ENCODE measurements at regions not wholly inside any gene's neighbourhood (a gene's known extent, or its start where the extent isn't known, plus 50 kb on each side); places are given as distances from the start of the nearest gene placed in this dataset.
"Not testable (repeated sequence)": the region's sequence is repeated elsewhere in the genome, so short reads cannot be mapped to it uniquely, and the experiment has no call there.

- Mint-ChIP-seq H3K4me3 (no peak overlapping the region), H3K27me3 (ENCODE audit: insufficient read depth) (no peaks in the 10 kb centered on the region), H3K9me3 (peaks cover 10% of the 10 kb centered on the region), H3K36me3 (ENCODE audit: low read depth) (no peaks in the 10 kb centered on the region), H3K27ac (no peak overlapping the region), H3K4me1 (no peaks in the 10 kb centered on the region)
- TF ChIP-seq CTCF (conservative IDR thresholded peaks at IDR 0.05): no peak
- Histone ChIP-seq H3K27me3 (ENCODE audit: control insufficient read depth, insufficient read depth, low read length, poor library complexity, severe bottlenecking) (no peaks in the 10 kb centered on the region), H3K27ac (ENCODE audit: low read depth, low read length) (no peak overlapping the region), H3K9ac (ENCODE audit: extremely low read depth, low read length, poor library complexity, severe bottlenecking) (no peak overlapping the region), H3K9me3 (ENCODE audit: control insufficient read depth, low read length) (no peaks in the 10 kb centered on the region), H3K4me1 (ENCODE audit: control insufficient read depth, insufficient read depth, low read length) (no peaks in the 10 kb centered on the region), H3K4me3 (ENCODE audit: low read length) (no peak overlapping the region), H3K36me3 (ENCODE audit: control insufficient read depth, insufficient read depth, low read length) (no peaks in the 10 kb centered on the region)
- no peak for DNase-seq
Observed at GRCh38 chr2:124983595-124983994, 958.5 kb downstream of the CNTNAP5 start.

GRCh38 chr2:124985270-124985669 is 960.2 kb downstream of the CNTNAP5 start:
- H3K36me3 Mint-ChIP-seq (ENCODE audit: low read depth): no peaks in the 10 kb centered on the region
- TF ChIP-seq CTCF (conservative IDR thresholded peaks at IDR 0.05): no peak
- H3K4me1 Mint-ChIP-seq: no peaks in the 10 kb centered on the region
- H3K4me3 Mint-ChIP-seq: no peak overlapping the region
- H3K36me3 ChIP-seq (ENCODE audit: control insufficient read depth, insufficient read depth, low read length): no peaks in the 10 kb centered on the region
- no peak overlapping the region for H3K27ac Mint-ChIP-seq
- DNase-seq: no peak
- no peaks in the 10 kb centered on the region for H3K4me1 ChIP-seq (ENCODE audit: control insufficient read depth, insufficient read depth, low read length)
- no peaks in the 10 kb centered on the region for H3K27me3 ChIP-seq (ENCODE audit: control insufficient read depth, insufficient read depth, low read length, poor library complexity, severe bottlenecking)
- no peak overlapping the region for H3K4me3 ChIP-seq (ENCODE audit: low read length)
- no peak overlapping the region for H3K9ac ChIP-seq (ENCODE audit: extremely low read depth, low read length, poor library complexity, severe bottlenecking)
- H3K9me3 ChIP-seq (ENCODE audit: control insufficient read depth, low read length): no peaks in the 10 kb centered on the region
- no peaks in the 10 kb centered on the region for H3K27me3 Mint-ChIP-seq (ENCODE audit: insufficient read depth)
- 83 to 96% methylated on average over 2 of the region's 2 CpGs for WGBS, 2 experiments (ENCODE audit: insufficient coverage in 1 of 2, insufficient read length in 1 of 2)
- H3K9me3 Mint-ChIP-seq: peaks cover 10% of the 10 kb centered on the region
- no peak overlapping the region for H3K27ac ChIP-seq (ENCODE audit: low read depth, low read length)

- H3K27me3 Mint-ChIP-seq (ENCODE audit: insufficient read depth): no peaks in the 10 kb centered on the region
- no peak for TF ChIP-seq CTCF (conservative IDR thresholded peaks at IDR 0.05)
- Histone ChIP-seq H3K4me3 (ENCODE audit: low read length) (no peak overlapping the region), H3K9me3 (ENCODE audit: control insufficient read depth, low read length) (no peaks in the 10 kb centered on the region), H3K27ac (ENCODE audit: low read depth, low read length) (no peak overlapping the region), H3K27me3 (ENCODE audit: control insufficient read depth, insufficient read depth, low read length, poor library complexity, severe bottlenecking) (no peaks in the 10 kb centered on the region), H3K4me1 (ENCODE audit: control insufficient read depth, insufficient read depth, low read length) (no peaks in the 10 kb centered on the region), H3K36me3 (ENCODE audit: control insufficient read depth, insufficient read depth, low read length) (no peaks in the 10 kb centered on the region), H3K9ac (ENCODE audit: extremely low read depth, low read length, poor library complexity, severe bottlenecking) (no peak overlapping the region)
- 69 to 71% methylated on average over 4 of the region's 4 CpGs for WGBS, 2 experiments (ENCODE audit: insufficient coverage in 1 of 2, insufficient read length in 1 of 2)
- peaks cover 10% of the 10 kb centered on the region for H3K9me3 Mint-ChIP-seq
- no peaks in the 10 kb centered on the region for H3K4me1 Mint-ChIP-seq
- H3K4me3 Mint-ChIP-seq: no peak overlapping the region
- H3K27ac Mint-ChIP-seq: no peak overlapping the region
- no peak for DNase-seq
- H3K36me3 Mint-ChIP-seq (ENCODE audit: low read depth): no peaks in the 10 kb centered on the region
Observed at GRCh38 chr2:124986136-124986535, 961.0 kb downstream of the CNTNAP5 start.

- H3K4me1 ChIP-seq (ENCODE audit: control insufficient read depth, insufficient read depth, low read length); H3K36me3 Mint-ChIP-seq (ENCODE audit: low read depth); DNase-seq; H3K4me3 Mint-ChIP-seq; H3K9me3 Mint-ChIP-seq; H3K9ac ChIP-seq (ENCODE audit: extremely low read depth, low read length, poor library complexity, severe bottlenecking); H3K4me1 Mint-ChIP-seq; H3K27ac ChIP-seq (ENCODE audit: low read depth, low read length); H3K4me3 ChIP-seq (ENCODE audit: low read length); H3K27ac Mint-ChIP-seq; H3K27me3 ChIP-seq (ENCODE audit: control insufficient read depth, insufficient read depth, low read length, poor library complexity, severe bottlenecking); H3K27me3 Mint-ChIP-seq (ENCODE audit: insufficient read depth); H3K36me3 ChIP-seq (ENCODE audit: control insufficient read depth, insufficient read depth, low read length); H3K9me3 ChIP-seq (ENCODE audit: control insufficient read depth, low read length): not testable (repeated sequence)
- WGBS, 2 experiments (ENCODE audit: insufficient coverage in 1 of 2, insufficient read length in 1 of 2): 93 to 100% methylated on average over 3 to 11 of the region's 11 CpGs
Observed at GRCh38 chr2:124986870-124987269, 961.8 kb downstream of the CNTNAP5 start.

GRCh38 chr2:124987436-124987835 is 962.3 kb downstream of the CNTNAP5 start:
- H3K27me3 ChIP-seq (ENCODE audit: control insufficient read depth, insufficient read depth, low read length, poor library complexity, severe bottlenecking); H3K4me3 Mint-ChIP-seq; H3K9me3 Mint-ChIP-seq; H3K4me1 ChIP-seq (ENCODE audit: control insufficient read depth, insufficient read depth, low read length); H3K27me3 Mint-ChIP-seq (ENCODE audit: insufficient read depth); H3K9ac ChIP-seq (ENCODE audit: extremely low read depth, low read length, poor library complexity, severe bottlenecking); H3K4me3 ChIP-seq (ENCODE audit: low read length); H3K27ac ChIP-seq (ENCODE audit: low read depth, low read length); H3K36me3 ChIP-seq (ENCODE audit: control insufficient read depth, insufficient read depth, low read length); H3K27ac Mint-ChIP-seq; H3K9me3 ChIP-seq (ENCODE audit: control insufficient read depth, low read length); H3K36me3 Mint-ChIP-seq (ENCODE audit: low read depth); H3K4me1 Mint-ChIP-seq; DNase-seq: not testable (repeated sequence)
- 94 to 96% methylated on average over 9 to 27 of the region's 28 CpGs for WGBS, 2 experiments (ENCODE audit: insufficient coverage in 1 of 2, insufficient read length in 1 of 2)
